ENCODE measurements at regions not wholly inside any gene's neighbourhood (a gene's known extent, or its start where the extent isn't known, plus 50 kb on each side); places are given as distances from the start of the nearest gene placed in this dataset.

DNA sequence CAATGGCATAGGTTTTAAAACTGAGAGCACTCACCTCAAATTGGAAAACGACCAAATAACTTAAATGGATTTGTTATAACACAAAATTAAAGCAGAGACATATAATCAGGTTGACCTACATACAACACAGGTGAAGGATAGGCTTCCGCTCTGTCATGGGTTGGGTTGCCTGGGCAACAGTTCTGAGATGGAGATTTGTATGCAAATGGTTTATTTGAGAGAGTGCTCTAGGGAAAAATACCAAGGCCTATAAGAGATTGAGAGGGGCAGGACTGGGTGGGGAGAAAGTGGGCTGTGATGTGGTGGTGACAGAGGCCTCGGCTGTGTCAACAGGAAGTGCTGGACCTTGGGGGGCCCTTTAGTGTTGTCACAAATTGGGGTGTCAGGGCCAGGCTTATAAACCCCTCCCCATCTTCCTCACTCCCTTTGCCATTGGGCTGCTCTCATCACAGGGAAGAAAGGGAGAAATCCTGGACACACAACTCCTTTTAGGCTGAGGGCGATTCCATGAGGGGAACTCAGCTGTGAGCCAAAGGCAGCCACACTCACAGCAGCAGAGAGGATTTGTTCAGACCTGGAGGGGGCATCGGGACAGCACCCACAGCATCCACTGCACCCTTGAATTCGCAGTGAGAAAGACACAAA lies 105.4 kb upstream of the LYZL1 start:
- no peak for DNase-seq

GRCh38 chr10:29184205-29185000 lies 104.5 kb upstream of the LYZL1 start:
- no peak for DNase-seq

GRCh38 chr10:29185050-29185449 lies 103.8 kb upstream of the LYZL1 start:
- no peak for DNase-seq

- no peak for DNase-seq
These were observed 102.6 kb upstream of the LYZL1 start for GRCh38 chr10:29186221-29186620.

GRCh38 chr10:29189256-29189655 lies 99.6 kb upstream of the LYZL1 start:
- no peak for DNase-seq

GRCh38 chr10:29191674-29192073 lies 97.2 kb upstream of the LYZL1 start:
- DNase-seq: no peak

DNA sequence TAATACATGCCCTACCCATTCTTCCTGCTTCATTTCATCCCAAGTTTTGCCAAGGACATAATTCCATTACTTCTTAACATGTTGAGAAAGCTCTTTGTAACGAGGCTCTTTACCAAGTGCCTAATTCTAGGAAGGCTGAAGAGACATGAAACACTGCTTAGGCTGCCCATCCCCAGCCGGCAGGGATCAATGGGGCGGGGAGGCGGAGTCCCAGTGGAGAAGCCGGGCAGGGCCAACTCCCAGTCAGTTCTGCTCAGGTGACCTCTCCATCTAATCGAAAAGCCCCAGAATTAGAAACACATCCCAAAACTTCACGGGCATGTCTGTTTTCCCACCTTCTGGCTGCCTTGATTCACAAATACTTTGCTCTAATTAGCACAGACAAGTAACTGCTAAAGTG lies 89.5 kb upstream of the LYZL1 start:
- no peak for DNase-seq

DNA sequence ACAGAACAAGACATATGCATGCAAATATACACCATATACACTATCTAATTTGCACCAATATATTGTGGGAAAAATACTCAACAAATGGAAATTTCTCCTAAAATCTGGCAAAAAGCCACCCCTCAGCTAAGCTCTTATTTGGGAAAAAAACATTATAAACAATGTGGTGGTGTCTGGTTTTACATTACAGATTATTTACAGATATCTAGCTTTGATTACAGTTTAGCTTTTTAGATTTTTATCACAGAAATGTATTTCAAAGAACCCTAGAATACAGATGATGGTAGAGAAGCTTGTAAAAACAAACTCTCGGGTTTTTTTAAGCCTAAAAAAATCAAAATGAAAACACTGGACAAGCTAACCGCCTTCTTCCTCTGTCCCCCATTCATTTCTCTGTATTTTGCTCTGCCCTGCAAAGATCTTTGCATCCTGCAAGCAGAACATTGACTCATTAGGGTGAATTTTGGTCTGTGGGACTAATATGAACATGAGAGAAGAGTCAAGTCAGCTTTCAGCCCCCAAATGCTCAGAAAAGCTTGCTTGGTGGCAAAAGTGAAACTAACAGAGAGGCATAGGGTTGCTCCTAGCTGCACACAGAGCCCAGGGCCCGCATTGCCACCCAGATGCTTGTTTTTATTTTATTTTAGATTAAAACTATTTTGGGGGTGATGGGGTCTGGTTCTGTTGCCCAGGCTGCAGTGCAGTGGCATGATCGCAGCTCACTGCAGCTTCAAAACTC lies 88.8 kb upstream of the LYZL1 start:
- DNase-seq: no peak

DNA sequence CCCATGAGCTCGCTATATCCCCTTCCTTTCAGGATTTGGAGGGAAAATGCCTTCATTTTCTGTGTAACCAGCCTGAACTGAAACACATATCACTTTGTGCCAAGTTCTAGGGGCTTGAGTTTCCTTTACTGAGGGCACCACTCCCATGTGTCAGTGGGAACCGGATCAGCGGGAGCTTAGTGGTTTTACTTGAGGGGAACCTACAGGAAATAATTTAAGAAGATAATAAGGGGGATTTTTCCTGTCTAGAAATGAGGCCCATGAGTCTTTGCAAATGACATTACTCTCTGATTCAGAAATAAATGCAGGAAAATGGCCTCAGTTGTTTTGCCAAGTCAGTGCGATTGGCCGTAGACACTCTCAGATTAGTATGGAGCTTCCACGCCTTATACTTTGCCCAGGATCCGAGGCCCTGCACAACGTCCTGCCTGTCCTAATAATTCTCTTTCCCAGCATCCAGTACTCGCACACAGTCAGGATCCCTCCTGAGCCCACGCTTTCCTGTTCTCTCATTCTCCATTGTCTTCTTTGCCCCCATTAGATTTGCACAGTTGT lies 86.4 kb upstream of the LYZL1 start:
- no peak for DNase-seq

DNA sequence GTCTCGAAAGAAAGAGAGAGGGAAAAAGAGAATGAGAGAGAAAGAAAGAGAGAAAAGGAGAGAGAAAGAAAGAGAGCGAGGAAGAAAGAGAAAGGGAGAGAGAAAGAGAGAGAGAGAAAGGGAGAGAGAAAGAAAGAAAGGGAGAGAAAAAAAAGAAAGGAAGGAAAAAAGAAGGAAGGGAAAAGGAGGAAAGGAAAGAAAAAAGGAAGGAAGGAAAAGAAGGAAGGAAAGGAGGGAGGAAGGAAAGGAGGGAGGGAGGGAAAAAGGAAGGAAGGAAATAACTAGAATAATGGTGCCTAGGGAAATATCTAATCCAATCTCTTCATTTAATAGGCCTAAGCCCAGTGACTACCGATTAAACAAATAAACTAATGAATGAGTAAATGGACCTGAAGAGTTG lies 85.4 kb upstream of the LYZL1 start:
- DNase-seq: no peak

DNA sequence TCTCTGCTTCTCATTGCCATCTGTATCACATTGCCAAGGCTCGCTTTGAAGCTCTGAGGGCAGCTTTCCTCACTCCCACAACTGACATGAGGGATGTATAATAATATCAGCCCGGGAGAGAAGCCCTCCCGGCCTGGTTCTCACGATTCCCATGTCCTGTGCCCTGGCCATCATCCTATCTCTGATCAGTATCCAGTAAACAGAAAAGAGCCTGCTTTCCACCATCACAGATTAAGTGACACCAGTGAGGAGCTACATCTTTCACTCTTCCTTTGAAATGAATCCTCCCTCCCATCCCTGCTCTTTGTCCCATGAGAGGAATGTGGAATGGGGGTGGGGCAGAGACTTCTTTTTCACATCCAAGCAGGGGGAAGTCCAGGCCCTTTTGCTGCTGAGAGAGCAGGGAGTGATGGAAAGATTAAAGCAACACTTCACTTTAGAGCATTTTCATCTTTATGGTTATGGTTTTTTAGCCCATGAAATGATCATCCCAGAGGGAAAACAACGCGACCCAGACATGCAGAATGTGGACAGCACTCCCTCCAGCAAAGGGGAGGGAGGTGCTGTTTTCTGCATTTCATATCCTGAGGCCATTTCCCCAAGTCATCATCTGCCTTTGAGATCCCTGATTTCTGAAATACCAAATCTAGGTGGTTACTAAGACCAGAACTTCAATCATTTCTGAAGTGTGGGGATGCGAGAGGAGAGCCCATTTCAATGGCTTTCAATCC lies 84.6 kb upstream of the LYZL1 start:
- DNase-seq: no peak

GRCh38 chr10:29205787-29206186 lies 83.1 kb upstream of the LYZL1 start:
- DNase-seq: no peak

- DNase-seq: no peak
These were observed 80.0 kb upstream of the LYZL1 start for GRCh38 chr10:29208845-29209244.

DNA sequence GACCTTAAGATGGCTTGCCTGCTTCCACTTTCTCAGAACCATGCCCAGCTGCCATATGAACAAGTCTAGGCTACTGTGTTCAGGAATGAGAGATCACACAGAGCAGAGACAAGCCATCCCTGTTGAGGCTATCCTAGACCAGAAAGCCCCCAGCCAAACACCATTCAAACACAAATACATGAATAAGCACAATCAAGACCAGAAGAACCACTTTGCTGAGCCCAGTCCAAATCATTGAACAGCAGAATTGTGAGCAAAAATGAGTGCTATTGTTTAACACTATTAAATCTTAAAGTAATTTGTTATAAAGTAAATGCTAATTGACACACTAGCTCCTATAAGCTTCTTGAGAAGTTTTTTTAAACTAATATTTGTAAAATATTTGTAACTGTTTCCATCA lies 79.0 kb upstream of the LYZL1 start:
- DNase-seq: no peak

GRCh38 chr10:29210266-29210868 lies 78.5 kb upstream of the LYZL1 start:
- no peak for DNase-seq

DNA sequence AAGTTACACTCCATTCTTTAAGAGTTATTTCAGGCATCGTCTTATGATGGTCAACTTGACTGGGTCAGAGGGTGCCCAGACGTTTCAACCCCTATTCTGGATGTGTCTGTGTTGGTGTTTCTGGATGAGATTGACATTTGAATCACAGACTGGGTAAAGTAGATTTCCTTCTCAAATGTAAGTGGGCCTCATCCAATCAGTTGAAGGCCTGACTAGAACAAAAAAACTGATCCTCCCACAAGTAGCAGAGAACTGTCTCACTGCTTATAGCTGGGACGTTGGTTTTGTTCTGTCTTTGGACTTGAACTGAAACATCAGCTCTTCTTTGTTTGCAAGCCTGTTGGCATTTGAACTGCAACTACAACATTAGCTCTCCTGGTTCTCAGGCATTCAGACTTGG lies 76.3 kb upstream of the LYZL1 start:
- no peak for DNase-seq

DNA sequence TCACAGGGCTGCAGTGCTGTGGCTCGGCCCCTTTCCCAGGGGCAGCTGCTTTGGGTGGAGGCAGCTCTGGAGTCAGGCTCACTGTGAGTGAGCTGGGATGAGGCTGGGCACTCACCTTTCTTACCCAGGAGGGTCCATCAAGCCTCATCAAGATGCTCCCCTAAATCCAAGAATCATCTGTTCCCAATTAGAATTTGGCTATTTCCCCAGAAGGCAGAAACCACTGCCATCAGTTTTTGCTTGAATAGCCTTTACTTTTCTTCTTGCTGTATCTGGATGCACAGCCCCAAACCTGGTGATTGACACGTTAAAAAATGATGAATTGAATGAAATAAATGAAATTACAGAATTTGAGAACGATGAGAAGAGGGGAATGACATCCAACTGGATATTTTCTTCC lies 74.3 kb upstream of the LYZL1 start:
- no peak for DNase-seq

DNA sequence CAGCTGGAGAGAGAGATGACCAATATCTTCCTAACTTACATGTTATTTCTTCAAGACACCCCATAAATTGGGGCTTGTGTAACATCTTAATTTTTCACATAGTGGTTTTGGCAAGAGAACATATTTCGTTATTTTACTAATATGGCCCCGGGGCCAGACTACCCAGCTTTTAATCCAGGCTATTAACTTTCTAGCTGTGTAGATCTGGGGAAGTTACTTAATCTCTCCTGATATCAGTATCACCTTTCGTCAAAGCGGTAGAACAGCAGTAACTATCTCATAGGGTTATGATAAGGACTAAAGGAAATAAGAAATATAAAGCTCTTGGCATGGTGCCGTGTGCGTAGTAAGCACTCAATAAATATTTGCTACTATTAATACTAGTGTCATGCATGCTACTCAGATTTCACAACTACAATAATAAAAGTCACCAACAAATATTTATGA lies 71.6 kb upstream of the LYZL1 start:
- DNase-seq: no peak

GRCh38 chr10:29223326-29223725 lies 65.5 kb upstream of the LYZL1 start:
- DNase-seq: no peak

DNA sequence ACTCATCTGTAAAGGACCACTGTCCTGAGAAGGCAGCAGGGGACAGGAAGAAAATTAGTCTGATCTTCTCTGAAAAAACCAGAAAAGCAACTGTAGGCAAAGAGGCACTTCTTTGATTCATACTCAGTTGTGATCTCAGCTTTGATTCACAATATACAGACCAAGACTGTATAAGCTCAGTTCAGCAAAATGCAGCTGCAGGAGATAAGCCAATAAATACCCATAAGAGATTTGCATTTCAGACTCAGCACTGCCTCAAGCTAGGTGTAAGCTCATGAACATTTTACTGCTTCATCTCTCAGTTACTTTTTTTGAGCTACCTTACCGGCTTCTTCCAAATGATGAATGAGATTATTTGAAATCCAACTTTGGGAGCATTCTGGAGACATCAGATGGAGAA lies 64.2 kb upstream of the LYZL1 start:
- DNase-seq: no peak

DNA sequence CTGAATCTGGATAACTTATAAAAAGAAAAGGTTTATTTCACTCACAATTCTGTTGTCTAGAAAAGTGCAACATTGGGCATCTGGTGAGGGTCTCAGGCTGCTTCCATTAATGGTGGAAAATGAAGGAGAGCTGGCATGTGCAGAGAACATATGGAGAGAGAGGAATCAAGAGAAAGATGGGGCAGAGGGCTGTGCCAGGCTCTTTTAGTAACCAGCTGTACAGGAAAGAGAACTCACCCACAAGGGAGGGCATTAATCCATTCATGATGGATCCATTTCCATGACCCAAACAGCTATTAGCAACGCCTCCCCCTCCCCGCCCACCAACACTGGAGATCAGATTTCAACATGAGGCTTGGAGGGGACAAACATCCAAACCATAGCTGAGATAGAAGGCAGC lies 61.7 kb upstream of the LYZL1 start:
- no peak for DNase-seq

DNA sequence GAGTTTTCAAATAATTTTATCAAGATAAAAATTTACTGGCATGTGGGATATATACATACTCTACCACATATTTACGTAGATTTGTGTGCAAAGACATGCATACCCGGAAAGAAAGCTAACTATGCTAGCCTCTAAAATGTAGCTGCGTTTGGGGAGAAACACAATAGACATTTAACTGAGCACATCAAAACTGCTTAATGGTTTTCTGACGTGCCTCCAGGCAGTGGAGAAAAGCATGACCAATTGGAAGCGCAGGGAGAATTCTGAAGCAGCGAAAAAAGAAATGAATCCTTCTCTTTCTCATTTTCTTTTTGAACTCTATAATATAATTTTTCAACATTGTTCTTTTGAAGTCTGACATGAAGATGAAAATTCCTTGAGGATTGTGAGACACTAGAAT lies 60.3 kb upstream of the LYZL1 start:
- no peak for DNase-seq

Data from CD4-positive, alpha-beta T cell treated with Interleukin-4 for 1 hour (primary cell).